Suppressor macrophage treated with lipopolysaccharide for 1 hour (primary cell): ENCODE measurements at regions not wholly inside any gene's neighbourhood (a gene's known extent, or its start where the extent isn't known, plus 50 kb on each side); places are given as distances from the start of the nearest gene placed in this dataset.

Experiments
- DNase-seq, 3 donors: peaks; one replicate each; pipeline ENCODE4 v3.0.0-alpha.2; 2020 to 2022

DNA sequence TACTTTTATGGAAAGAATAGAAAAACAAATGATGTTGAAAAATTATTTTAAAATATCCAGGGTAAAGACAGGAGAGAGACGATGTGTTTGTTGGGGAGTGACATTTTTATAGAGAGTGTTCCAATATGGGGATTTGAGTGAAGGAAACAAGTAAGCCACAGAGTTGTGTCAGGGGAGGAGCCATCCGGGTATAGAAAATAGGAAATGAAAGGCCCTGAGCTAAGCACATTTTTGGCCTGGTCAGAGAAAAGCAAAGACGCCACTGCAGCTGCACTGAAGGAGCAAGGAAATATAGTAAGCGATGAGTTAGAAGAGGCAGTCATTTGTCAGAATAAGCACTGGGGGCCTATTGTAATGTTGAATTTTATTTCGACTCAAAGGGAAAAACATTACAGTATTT is 107.3 kb upstream of the ADGRL4 start:
- DNase-seq, result no peak

DNA sequence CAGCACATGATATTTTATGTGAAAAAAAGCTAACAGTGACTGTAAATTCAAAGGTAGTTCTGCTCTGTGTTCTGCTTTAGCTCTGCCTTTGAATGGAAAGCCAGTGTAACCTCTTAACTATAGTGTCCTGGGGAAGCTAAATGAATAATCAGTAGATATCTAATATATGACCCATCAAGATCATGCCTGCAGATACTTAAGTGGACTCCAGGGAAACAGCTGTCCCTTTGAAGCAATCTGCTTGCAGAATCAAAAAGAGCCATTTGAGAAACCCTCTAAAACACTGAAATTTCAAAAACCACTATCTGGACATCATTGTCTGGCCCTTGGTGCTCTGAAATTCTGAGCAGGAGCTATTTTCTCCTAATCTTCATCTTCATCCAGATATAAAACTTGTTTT is 104.2 kb upstream of the ADGRL4 start:
- no peak for DNase-seq

DNA sequence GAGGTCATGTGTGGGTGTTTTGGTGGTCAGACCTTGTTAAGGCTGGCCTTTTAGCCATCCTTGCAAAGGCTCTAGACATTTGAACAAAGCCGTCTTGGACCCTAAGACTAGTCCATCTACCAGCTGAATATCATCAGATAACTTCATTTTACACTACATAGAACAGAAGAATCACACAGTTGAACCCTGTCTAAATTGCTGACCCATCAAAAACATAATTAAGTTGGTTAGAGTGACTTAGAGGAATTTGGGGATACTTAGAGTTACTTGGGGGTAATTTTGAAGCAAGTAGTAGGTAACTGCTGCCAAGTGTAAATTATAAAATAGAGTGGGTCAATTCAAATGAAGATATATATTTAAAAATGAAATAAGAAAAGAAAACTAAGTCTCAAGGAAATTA is 102.9 kb upstream of the ADGRL4 start:
- DNase-seq, result no peak

DNA sequence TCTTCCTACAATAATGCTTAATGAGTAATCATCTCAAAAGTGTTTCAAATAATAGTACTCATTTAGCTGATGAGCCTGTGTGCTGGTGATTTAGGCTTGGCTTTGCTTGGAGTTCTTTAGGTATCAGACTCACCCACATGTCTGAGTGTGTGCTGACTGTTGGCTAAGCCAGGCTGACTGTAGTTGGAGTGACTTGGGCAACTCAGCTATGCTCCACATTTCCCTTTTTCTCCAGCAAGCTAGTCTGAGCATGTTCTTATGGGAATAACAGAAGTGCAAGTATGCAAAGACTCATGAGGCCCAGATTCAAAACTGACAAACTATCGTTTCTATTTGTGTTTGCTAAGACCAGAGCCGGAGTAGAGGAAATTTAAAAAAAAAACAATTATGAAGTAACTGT is 99.0 kb upstream of the ADGRL4 start:
- DNase-seq, result no peak

DNA sequence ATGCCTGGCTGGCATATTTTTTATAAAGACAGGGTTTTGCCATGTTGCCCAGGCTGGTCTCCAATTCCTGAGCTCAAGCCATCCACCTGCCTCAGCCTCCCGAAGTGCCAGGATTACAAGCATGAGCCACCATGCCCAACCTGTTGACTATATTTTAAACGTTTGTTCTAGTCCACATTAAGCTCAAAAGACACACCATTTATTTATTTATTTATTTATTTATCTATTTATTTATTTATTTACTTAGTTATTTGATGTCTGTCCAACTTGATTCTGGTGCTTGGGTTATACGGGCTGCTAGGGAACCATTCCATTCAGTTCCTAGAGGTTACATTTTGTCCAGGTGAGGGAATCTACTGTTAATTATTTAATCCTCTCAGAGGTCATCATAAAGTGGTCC is 98.1 kb upstream of the ADGRL4 start:
- no peak for DNase-seq

DNA sequence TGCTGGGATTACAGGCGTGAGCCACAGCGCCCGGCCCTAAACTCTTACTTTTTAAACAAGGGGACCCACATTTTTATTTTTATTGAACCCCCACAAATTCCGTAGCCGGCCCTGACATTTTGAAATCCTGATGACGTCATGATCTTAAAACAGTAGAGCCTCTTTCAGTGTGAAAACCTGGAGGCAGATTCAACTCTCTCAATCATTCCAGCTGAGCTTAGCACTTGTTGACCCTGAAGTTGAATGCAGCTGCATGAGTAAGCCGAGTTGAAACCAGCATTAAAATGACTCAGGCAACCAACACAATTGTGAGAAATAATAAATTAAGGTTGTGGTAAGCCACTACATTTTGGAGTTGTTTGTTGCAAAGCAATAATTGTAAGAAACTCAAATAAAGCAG is 93.9 kb upstream of the ADGRL4 start:
- no peak for DNase-seq

DNA sequence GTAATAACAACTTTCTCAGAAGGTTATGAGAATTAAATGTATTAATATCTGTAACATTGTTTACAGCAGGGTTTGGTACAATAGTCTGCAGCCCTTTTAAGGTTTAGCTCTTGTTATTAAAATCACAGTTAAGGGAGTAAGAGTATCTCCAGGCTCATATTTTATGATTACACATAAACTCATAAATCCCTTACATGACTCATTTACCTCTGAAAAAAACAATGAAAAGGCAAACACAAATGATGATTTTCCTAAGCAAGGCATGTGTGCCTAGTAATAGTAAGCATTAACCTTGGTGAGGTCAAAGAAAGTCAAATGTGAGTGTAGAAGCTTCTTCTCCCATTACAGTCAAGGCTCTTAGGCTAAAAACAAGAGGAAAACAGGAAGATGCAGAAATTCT is 84.5 kb upstream of the ADGRL4 start:
- DNase-seq, result no peak

DNA sequence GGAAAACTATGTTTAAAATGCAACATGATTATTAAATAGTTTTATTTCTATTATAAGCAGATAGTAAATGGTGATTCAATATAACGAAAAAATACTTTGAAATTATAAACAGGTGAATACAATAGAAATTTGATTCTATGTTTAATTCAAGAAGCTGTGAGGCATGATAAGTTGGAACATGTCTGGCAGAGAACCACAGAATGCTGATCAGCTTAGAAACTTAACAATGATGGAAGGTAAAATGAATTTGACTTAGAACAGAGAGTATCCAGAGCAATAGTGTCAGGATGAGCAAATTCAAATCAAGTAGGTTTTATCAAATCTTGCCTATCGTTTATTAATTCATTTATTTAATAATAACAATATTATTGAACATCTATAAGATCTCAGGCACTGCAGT is 83.4 kb upstream of the ADGRL4 start:
- no peak for DNase-seq

DNA sequence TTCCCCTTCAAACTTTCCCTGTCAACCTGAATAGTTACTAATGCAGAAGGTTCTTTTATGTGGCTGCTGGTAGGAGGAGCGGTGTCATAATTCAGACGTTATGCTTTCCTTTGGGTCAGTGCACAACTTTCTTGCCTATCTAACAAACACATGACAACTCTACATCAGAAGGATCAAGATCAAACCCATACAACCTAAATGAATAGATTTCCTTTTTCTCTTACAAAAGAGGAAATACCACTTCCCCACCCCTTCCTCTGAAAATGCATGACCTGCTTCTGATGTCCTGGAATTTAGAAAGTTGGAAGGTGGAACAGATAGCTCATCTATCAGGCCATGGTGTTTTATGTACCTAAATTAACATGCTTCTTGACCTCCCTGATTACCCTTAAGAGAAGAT is 75.7 kb upstream of the ADGRL4 start:
- no peak for DNase-seq

DNA sequence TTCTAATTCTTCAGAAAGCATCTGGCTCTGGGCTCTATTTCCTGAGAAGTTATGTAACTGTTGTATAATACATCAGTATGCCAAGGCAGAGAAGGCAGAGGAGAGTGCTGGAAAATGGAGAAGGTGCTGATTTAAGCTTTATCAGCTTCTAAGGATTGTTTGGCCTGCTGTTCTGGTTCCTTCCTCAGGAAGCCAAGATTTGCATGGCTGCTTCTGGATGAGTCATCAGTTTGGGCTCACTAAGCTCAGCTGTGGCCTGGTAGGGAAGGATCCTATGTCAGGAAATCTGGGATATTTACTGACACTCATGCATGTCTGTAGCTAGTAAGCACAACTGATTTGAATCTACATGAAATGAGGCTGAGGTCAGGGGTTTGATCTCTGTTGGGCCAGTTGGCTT is 73.2 kb upstream of the ADGRL4 start:
- DNase-seq, result peak in 2 of 3 donors; percentile 5 to 41

DNA sequence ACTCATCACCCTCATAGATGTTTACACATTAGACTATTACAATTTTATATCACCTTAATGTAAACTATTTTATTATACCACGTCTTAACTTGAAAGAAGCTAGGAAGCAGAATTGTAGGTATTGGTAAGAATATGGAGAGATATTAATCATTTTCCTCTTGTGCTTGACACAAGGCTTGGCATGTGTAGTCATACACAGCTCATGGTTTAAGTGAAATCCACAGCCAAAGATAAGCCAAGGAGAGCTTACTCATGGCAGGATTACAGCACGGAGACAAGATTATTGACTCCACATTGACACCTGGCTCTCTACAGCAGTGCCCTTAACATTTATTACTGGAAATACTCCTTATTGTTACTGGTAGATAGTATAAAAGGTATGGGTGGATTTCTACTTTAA is 68.4 kb upstream of the ADGRL4 start:
- DNase-seq, result no peak

DNA sequence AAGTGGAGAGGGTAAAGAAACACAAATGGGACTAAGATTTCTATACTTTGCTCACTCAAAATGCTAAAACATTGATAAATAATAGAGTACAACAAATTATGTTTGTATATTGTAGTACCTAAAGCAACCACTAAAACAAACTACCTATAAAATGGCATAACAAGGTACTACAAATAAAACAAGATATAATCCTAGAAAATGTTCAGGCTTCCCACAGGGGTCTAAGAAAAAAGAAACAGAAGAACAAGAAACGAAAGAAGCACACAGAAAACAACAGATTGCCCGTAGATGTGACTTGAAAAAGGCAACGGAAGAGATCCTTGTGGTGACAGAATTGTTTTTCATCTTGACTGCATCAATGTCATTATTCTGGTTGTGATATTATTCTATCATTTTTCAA is 63.3 kb upstream of the ADGRL4 start:
- no peak for DNase-seq

DNA sequence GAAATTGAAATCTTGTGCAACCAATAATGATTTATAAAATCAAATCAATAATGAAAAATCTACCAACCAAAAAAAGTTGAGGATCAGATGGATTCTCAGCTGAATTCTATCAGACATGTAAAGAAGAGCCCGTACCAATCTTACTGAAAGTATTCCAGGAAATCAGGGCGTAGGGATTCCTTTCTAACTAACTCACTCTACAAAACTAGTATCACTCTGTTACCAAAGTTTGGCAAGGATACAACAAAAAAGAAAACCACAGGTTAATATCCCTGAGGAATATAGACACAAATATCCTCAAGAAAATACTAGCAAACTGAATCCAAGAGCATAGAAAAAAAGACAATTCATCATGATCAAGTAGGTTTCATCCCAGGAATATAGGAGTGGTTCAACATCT is 52.8 kb upstream of the ADGRL4 start:
- DNase-seq, result no peak
